Activated CD4-positive, alpha-beta T cell treated with anti-CD3 and anti-CD28 coated beads, Interleukin-2, Interleukin-6, amounts not matched to agents 100 ng/mL and 50 ng/mL, durations not matched to agents 16 hours and 8 hours (primary cell): ENCODE measurements at regions not wholly inside any gene's neighbourhood (a gene's known extent, or its start where the extent isn't known, plus 50 kb on each side); places are given as distances from the start of the nearest gene placed in this dataset.

ENCODE experiments used
- DNase-seq: peaks from one replicate; pipeline ENCODE4 v3.0.0-alpha.2; 2020

- no peak for DNase-seq
These were observed 234.9 kb upstream of the CADM1 start for GRCh38 chr11:115739146-115739545.

GRCh38 chr11:115737875-115738274 is 233.7 kb upstream of the CADM1 start:
- DNase-seq: no peak

- no peak for DNase-seq
These were observed 231.9 kb upstream of the CADM1 start for GRCh38 chr11:115736146-115736545.

GRCh38 chr11:115724666-115725065 is 220.5 kb upstream of the CADM1 start:
- no peak for DNase-seq

GRCh38 chr11:115722711-115723110 is 218.5 kb upstream of the CADM1 start:
- DNase-seq: no peak

GRCh38 chr11:115721296-115721995 is 217.2 kb upstream of the CADM1 start:
- no peak for DNase-seq

GRCh38 chr11:115720602-115721245 is 216.5 kb upstream of the CADM1 start:
- no peak for DNase-seq

GRCh38 chr11:115718945-115719344 is 214.7 kb upstream of the CADM1 start:
- no peak for DNase-seq

GRCh38 chr11:115718106-115718505 is 213.9 kb upstream of the CADM1 start:
- no peak for DNase-seq

- DNase-seq: no peak
These were observed 212.7 kb upstream of the CADM1 start for GRCh38 chr11:115716601-115717529.

- no peak for DNase-seq
These were observed 211.9 kb upstream of the CADM1 start for GRCh38 chr11:115716080-115716479.

- DNase-seq: no peak
These were observed 211.1 kb upstream of the CADM1 start for GRCh38 chr11:115715251-115715770.

- DNase-seq: no peak
These were observed 208.1 kb upstream of the CADM1 start for GRCh38 chr11:115712296-115712695.

GRCh38 chr11:115710980-115711379 is 206.8 kb upstream of the CADM1 start:
- DNase-seq: no peak

- DNase-seq: no peak
These were observed 206.2 kb upstream of the CADM1 start for GRCh38 chr11:115710426-115710825.

GRCh38 chr11:115709297-115709696 is 205.1 kb upstream of the CADM1 start:
- no peak for DNase-seq

GRCh38 chr11:115707180-115707905 is 203.1 kb upstream of the CADM1 start:
- no peak for DNase-seq

GRCh38 chr11:115706626-115707135 is 202.5 kb upstream of the CADM1 start:
- DNase-seq: no peak

- no peak for DNase-seq
These were observed 201.0 kb upstream of the CADM1 start for GRCh38 chr11:115705200-115705599.

- no peak for DNase-seq
These were observed 197.0 kb upstream of the CADM1 start for GRCh38 chr11:115700981-115701875.

- no peak for DNase-seq
These were observed 196.3 kb upstream of the CADM1 start for GRCh38 chr11:115700496-115700895.
